DMS153 (cell line): ENCODE measurements at regions not wholly inside any gene's neighbourhood (a gene's known extent, or its start where the extent isn't known, plus 50 kb on each side); places are given as distances from the start of the nearest gene placed in this dataset.

Source experiments
- DNase-seq: peaks from one replicate; lab custom pipeline; 2025; lab: John Stamatoyannopoulos, UW

DNA sequence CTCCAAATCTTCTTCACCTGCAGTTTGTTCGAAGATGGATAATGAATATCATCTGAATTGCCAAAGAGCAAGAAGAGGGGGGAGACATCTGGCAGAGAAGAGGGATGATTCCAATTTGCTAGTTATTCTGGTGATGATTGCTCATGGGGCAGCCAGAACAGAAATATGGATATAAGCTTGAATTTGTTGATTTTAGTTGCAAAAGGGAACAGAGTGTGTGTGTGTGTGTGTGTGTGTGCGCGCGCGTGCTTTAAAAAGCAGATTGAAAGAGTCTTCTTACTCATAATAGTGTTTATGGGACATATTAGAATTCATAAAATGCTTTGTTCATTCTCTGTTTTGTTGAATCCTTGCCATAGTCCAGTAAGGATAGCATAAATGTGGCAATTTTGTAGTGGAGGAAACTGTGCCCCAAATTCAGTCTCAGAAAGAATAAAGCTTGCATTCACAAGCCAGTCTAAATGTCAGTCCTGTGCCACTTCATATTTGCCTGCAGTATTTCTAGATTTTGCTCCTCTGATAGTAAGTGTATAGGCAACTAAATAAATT, 436.3 kb upstream of the KLF4 start:
- DNase-seq: no peak

DNA sequence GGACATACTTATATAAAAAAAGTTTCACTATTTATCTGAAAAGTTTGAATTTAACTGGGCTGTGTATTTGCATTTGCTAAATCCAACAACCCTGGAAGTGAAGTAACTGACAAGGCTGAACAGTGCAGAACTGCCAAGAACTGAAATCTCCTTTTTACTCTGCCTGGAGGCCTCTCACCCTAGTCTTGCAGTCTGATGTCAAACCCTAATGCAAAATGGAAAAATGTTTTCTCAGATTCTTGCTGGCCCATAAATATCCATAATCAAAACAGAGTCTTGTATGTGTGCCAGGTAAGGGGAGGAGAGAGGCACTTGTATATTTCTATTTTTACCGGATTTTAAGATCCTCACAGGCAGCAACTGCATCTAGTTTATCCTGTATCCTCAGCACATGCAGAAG, 432.7 kb upstream of the KLF4 start:
- no peak for DNase-seq

DNA sequence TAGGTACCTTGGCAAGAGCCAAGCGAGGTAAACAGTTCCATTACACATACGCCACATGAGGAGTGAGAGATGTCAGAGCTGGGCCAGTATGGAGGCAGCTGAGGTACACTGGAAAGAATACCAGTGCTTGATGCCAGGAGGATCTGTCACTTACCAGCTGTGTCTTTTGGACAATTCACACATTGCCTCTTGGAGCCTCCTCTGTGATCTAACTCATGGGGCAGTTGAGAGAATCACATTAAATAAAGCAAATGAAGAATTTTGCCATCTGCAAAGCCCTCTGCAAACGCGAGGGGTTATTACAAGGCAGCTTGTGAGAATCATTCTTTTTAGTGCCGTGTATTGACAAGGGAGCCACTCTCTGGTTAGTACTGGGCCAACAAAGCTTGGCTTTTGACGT, 429.7 kb upstream of the KLF4 start:
- no peak for DNase-seq

DNA sequence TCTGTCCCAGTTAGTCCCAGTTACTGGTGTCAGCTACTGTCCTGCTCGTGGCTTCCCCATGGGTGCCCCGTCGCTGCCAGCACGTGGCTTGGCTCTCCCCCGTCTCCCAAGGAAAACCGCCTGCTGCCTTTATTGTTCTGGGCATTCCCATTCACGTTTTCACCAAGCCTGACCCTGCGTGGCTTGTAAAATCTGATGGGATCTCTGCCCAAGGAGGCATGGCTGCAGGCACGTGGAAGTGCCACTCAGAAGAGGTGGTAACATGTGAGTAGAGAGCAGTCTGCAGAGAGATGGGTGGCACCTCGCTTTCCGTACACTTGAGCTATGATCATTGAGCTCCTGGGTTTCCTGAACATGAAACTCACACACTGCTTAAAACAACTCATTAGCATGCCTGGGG, 429.2 kb upstream of the KLF4 start:
- DNase-seq: no peak

- DNase-seq: no peak
Observed at GRCh38 chr9:107914151-107914550, 424.6 kb upstream of the KLF4 start.

DNA sequence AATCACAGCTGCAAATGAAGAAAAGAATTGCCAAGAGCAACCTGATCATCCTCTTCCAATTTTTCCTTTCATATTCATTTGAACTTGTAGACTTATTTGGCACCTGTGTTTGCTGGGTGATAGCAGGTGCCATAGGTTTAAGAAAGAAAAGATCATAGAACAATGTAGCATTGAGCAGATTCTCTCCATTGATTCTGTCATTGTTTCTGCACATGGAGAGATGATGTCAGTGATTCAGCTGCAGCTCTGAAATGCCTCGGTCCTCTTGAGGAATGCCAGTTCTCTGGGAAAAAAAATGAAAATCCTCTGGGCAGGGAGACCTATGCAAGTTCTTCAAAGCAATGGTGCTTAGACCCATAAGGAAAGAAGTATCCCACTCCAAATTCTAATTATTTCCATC, 418.1 kb upstream of the KLF4 start:
- DNase-seq: no peak

DNA sequence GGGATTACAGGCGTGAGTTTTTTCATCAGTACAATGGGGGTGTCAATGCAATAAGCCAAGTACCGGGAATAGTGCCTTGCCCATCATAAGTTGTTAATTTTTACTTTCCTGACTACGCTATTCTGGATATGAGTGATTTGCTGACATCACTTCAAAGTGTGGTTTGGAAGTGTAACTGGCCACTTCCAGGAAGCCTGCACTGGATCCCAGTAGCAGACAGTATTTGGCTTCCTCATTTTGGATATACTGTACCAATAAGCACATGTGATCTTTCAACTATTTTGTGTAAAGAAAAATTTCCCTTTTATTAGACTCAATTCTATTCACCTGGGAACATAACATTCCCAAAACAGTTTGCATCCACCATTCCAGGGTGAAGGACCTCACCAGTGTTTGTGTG, 417.7 kb upstream of the KLF4 start:
- no peak for DNase-seq

GRCh38 chr9:107906074-107906473, 416.5 kb upstream of the KLF4 start:
- no peak for DNase-seq

DNA sequence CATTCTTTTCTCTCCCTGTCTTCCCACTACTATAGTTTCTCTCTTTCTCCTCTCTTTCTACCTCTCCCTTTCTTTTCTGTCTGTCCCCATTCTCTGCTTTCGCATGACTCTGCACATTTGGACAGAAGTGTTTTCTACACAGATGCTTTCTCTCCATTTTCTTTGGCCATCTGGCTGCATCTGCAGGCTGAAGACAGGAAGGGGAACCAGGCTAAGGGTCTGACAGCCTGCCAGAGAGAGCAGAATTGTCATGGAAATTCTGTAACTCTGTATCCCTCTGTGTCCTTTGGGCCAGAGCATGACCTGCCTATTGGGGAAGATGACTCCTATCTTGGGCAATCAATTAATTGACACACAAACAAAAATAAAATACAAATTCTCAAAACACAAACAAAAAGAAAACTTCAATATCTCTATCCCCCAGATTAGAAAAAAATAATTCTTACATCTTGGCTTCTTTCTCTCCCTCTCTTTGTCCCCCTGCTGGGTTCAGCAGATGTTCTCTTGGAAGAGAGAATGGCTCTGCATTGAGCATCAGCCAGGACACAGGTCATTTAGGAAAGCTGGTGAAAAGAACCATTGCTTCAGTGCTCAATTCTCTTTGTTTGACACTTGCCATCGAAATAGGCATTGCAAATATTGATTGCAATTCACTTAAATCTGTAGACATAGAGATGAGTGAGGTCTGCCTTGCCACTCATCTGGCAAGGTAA, 415.9 kb upstream of the KLF4 start:
- DNase-seq: no peak

- no peak for DNase-seq
Observed at GRCh38 chr9:107899961-107900330, 410.4 kb upstream of the KLF4 start.

- DNase-seq: no peak
Observed at GRCh38 chr9:107898761-107899160, 409.2 kb upstream of the KLF4 start.

- DNase-seq: no peak
Observed at GRCh38 chr9:107896544-107896943, 407.0 kb upstream of the KLF4 start.

- DNase-seq: no peak
Observed at GRCh38 chr9:107895501-107896001, 406.0 kb upstream of the KLF4 start.

DNA sequence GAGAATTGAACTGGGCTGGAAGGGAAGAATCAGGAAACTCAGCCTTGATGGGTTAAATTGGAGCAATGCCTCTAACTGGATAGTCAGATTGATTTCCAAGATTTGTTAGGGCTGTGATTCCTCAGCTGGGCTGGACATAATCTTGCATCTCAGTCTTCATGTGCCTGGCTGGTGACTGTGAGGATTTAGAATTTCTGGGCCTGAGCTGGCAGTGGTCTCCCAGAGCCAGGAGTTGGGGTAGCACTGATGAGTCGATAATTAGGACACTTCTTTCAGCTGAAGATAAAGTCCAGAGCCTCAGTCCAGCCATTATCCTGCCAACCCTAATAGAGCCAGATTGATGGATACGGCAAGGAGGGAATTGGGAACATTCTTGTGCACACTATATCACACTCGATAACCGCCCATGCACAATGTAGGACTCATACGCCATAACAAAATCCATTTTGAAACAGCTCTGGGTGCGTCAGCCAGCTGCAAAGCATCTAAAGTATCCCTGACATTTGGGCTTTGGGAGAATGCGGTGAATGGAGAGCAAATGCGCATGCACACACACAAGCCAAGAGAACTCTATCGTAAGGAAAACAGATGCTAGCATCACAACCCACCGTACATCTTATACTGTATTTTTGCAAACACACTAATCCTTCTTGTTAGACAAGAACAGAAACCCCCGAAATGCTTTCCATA, 405.1 kb upstream of the KLF4 start:
- DNase-seq: no peak

GRCh38 chr9:107890921-107891465, 401.4 kb upstream of the KLF4 start:
- DNase-seq: no peak

DNA sequence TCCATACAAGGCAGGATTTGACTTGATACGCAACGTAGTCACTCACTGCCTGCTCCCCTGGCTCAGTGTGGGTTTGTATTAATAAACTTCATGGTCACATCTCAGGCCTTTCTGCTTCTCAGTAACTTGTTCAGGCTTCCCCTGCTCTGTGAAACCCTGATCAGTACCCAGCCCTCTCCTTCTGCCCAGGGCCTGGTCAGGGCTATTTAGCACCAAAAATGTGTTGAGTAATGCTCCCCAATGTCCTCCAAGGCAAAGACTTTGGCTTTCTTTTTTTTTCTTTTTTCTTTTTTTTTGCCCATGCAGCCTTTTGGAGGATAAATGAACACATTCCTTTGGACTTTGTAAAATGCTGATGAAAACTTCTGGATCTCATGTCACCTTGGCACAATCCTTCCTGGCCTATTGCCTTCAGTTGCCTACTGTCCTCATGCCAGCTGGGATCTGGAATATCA, 399.2 kb upstream of the KLF4 start:
- DNase-seq: no peak

DNA sequence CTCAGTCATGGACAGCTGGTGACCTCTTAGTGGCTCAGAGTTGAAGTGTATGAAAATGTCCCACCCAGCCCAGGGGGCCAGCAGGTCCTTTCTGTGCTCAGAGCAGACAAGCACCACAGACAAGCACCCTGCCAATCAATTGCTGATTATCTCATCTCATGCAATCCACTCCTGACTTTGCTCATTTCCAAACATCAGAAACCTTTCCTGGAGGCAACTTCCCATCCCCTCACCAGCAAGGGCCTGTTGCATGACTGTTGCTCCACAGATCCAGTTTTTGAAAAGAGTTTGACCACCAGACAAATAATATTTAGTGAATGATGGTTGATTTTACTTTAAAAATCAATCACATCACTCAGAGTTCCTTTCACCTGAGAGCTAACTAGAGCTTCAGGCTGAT, 397.3 kb upstream of the KLF4 start:
- no peak for DNase-seq

DNA sequence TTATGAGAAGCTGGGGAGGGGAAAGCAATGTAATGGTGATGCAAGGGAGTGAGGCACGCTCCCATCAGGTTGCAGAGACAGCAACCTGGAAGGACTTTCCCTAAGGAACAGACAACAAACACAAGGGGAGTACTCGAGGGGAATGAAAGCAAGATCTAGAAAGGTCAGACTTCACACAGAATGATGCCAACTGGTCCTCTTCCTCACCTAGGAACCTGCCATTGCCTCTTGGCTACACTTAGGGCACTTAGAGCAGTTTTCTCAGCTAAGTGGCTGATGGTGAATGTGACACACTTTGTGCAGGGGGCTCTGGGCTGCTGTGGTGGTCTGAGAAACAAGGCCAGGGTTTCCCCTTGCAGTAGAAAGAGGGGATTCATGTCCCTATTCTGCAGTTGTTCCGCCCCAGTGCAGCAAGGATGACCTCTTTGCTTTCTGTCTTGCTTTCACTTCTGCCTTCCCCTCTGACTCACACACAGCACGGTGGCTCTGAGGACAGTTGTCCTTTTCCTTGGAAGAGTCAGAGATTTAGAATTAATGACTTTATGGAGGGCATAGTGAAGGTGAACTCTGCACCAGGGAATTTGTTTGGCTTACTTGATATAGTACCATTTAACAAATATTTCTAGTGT, 394.0 kb upstream of the KLF4 start:
- DNase-seq: no peak

- DNase-seq: no peak
Observed at GRCh38 chr9:107881626-107882300, 392.2 kb upstream of the KLF4 start.

DNA sequence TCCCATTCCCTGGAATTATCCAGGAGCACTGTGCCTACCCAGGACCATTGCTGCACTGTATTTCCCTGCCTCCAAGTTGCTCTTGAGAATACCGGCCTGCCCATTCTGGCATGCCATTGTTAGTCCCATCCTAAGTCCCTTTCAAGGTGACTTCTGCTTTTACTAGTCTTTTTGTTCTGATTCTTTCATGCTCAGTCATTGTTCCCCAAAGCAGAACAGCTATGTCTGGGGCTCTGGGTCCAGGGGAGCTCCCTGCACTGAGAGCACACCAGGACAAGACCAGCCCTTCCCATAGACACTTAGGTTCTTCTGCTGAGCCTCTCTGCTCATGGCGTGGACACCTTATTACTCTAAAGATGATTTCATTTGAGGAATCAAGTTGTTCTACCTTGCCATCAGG, 388.9 kb upstream of the KLF4 start:
- DNase-seq: no peak

GRCh38 chr9:107875571-107875980, 386.0 kb upstream of the KLF4 start:
- no peak for DNase-seq
